GM21717 (cell line): ENCODE measurements at regions not wholly inside any gene's neighbourhood (a gene's known extent, or its start where the extent isn't known, plus 50 kb on each side); places are given as distances from the start of the nearest gene placed in this dataset.
"Not testable (repeated sequence)": the region's sequence is repeated elsewhere in the genome, so short reads cannot be mapped to it uniquely, and the experiment has no call there.

Source experiments
- ATAC-seq: cut with Tn5 transposase; IDR thresholded peaks from one replicate; pipeline ENCODE4 v1.9.1; 2021; ENCODE audit warnings: mild to moderate bottlenecking, moderate library complexity; ENCODE audit not compliant: unreplicated experiment

GRCh38 chr10:105745596-105746148, 1104.6 kb downstream of the SORCS3 start:
- ATAC-seq, result no peak

GRCh38 chr10:105743343-105744056, 1102.4 kb downstream of the SORCS3 start:
- ATAC-seq, result no peak

GRCh38 chr10:105742923-105743322, 1101.8 kb downstream of the SORCS3 start:
- ATAC-seq, result no peak

GRCh38 chr10:105742184-105742583, 1101.1 kb downstream of the SORCS3 start:
- no peak for ATAC-seq

- no peak for ATAC-seq
Observed at GRCh38 chr10:105734479-105734878, 1093.4 kb downstream of the SORCS3 start.

DNA sequence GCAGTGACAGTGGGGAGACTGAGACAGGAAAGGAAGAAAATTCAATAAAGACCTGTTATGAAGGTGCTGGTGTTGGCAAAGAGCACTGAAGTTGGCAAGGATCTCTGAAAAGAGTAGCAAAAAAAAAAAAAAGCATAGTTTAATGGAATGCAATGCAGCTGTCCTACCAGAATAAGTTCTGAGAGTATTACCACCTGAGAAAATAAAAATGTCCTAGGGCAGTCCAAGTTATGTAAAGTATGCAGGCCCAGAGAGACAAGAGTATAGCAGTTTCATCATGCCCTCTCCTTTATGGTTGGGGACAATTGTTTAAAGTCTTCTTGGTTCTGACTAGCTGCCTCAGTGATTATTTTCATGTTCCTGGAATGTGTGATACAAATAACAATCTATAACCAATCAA, 1092.8 kb downstream of the SORCS3 start:
- no peak for ATAC-seq

DNA sequence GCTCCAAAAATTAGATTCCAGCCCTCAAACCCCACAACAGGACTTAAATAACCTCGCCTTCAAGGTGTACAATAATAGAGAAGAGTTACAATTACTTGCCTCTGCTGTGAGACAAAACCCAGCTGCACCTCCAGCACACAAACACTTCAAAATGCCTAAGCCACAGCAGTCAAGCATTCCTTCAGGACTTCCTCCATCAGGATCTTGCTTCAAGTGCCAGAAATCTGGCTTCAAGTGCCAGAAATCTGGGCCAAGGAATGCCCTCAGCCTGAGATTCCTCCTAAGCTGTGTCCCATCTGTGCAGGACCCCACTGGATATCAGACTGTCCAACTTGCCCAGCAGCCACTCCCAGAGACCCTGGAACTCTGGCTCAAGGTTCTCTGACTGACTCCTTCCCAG, 1088.3 kb downstream of the SORCS3 start:
- no peak for ATAC-seq

DNA sequence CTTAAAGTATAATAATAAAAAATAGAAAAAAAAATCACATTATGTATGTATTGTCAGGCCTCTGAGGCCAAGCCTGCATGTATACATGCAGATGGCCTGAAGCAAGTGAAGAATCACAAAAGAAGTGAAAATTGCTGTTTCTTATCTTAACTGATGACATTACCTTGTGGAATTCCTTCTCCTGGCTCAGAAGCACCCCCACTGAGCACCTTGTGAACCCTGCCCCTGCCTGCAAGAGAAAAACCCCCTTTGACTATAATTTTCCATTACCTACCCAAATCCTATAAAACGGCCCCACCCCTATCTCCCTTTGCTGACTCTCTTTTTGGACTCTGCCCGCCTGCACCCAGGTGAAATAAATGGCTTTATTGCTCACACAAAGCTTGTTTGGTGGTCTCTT, 1086.5 kb downstream of the SORCS3 start:
- ATAC-seq, result not testable (repeated sequence)

- ATAC-seq, result no peak
Observed at GRCh38 chr10:105727131-105727530, 1086.0 kb downstream of the SORCS3 start.

DNA sequence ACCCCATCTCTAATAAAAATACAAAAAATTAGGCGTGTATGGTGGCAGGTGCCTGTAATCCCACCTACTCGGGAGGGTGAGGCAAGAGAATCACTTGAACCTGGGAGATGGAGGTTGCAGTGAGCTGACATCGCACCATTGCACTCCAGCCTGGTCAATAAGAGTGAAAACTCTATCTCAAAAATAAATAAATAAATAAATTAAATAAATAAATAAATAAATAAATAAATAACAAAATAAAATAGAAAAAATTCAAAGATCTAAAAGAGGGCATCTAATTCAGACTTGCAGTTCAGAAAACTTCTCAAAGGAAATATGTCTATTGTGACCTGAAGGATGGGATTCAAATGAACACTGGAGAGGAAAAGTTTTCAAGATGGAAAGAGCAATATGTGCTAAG, 1085.1 kb downstream of the SORCS3 start:
- ATAC-seq, result no peak

DNA sequence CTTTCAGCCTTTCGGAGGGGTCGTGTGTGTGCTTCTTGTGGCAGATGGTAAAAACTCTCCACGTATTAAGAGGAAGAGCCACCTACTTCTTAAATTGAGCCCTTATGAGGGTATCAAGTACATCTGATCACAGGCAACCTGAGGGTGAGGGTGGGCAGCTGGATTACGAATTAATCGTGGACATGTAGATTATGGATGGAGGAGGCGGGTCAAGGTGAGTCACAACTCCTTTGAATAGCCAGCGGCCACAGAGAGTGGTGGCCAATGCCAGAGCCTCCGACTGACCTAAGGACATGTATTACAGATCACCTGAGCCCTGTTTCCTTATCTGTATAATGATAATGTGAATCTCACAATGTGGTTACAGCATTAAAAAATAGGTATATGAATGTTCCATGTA, 1083.9 kb downstream of the SORCS3 start:
- no peak for ATAC-seq

GRCh38 chr10:105718207-105718995, 1077.3 kb downstream of the SORCS3 start:
- peak; percentile 59 for ATAC-seq

DNA sequence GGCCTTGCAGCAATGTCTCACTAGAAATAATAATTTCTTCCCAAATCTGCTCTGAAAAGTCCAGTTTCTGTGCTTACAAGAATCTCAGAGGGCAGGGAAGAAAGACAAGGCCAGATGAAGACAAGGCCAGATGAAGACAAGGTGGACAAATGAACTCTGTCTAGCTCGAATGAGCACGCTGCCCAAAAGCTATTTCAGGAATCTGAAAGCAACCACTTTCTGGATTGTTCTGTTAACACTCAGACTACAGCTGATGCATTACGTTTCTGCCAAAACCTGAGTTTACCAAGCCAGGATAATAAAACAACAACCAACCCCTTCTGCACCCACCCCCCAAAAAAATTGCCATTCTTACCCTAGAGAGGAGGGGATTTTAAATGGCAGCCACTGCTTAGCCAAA, 1073.6 kb downstream of the SORCS3 start:
- ATAC-seq, result no peak

GRCh38 chr10:105707603-105708002, 1066.5 kb downstream of the SORCS3 start:
- ATAC-seq, result no peak

DNA sequence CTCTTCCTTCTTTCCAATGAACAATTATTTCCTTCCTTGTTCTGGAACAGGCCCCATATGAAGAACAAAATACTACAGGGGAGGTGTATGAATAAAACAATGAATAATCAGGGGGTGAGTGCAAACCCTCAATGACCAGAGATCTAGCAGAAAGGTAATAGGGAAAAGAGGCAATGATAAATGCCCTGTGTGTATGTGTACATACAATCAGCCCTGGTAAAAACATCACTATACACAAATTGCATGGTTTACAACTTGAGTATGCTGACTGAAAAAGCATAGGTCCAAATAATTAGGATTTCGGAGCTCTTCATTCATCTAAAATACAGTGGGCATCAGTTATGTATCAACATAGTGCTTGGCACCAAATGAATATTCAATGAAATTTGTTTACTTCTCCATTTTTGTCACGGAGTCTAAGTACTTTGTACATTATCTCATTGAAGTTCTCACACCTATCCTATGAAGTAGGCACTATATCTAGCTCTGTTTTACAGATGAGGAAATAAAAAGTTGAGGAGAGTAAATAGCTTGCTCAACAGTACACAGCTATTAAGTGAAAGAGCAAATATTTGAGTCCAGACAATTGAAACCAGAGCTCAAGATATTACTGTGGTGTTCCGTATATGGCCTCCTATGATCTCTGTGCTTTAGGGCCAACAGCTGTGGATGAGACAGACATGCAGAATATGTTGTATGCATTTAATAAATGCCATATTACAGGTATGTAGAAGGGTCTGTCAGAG, 1065.4 kb downstream of the SORCS3 start:
- ATAC-seq, result no peak

DNA sequence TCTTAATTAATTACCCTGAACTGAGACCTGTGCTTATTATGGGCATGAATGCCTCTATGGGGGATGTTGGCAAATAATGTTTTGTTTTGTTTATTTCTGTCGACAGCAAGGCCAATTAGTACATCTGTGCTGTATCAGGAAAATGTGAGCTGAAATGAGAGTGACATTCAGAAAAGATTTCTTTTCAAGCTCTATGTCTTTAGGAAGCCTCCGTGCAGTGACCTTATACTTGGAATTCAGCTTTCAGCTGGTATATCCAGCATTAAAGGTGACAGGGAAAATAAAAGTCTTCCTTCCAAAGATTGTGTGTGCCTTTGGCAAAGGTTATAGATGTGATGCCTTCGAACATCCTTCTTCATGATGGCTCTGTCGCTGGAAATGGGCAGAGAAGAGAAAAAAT, 1061.1 kb downstream of the SORCS3 start:
- ATAC-seq, result no peak

DNA sequence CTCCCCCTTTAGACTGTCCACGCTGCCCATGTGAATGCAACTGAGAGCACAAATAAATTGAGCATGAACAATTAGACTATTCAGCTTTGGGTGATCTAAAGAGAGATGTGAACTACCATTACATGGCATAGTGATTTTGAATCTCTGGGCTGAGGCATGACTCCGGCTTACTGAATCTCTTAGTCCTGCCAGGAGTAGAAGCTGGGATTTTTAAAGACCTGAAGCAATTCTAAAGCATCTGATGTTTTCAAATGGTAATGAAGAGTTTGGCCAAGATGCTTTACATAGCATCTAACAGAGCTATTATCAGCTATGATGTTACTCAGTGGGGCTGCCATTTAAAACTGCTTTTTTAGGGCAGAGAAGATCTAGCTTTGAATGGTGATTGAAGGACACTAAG, 1059.1 kb downstream of the SORCS3 start:
- ATAC-seq, result no peak

GRCh38 chr10:105699504-105699903, 1058.4 kb downstream of the SORCS3 start:
- ATAC-seq, result no peak

DNA sequence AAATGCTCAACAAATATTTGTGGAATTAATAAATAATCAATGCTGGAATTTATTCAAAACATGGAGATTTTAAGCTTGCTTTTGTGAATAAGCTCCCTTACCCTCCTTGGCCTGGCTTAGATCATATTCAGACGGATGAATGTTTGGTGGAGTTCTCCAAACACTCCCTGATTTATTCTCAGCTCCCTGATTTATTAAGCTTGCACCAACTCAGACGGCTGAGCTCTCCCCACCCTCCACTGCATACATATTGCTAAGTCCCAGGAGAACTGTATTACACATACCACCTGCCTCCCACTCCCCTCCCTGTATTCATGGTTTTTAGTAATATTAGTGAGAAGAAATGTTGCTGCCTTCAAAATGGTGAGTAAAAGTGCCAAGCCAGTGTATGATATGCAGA, 1057.5 kb downstream of the SORCS3 start:
- ATAC-seq, result no peak

- no peak for ATAC-seq
Observed at GRCh38 chr10:105697290-105697780, 1056.2 kb downstream of the SORCS3 start.

- ATAC-seq, result no peak
Observed at GRCh38 chr10:105691811-105692210, 1050.7 kb downstream of the SORCS3 start.
